ENCODE measurements at regions not wholly inside any gene's neighbourhood (a gene's known extent, or its start where the extent isn't known, plus 50 kb on each side); places are given as distances from the start of the nearest gene placed in this dataset.
"Not testable (repeated sequence)": the region's sequence is repeated elsewhere in the genome, so short reads cannot be mapped to it uniquely, and the experiment has no call there.

DNA sequence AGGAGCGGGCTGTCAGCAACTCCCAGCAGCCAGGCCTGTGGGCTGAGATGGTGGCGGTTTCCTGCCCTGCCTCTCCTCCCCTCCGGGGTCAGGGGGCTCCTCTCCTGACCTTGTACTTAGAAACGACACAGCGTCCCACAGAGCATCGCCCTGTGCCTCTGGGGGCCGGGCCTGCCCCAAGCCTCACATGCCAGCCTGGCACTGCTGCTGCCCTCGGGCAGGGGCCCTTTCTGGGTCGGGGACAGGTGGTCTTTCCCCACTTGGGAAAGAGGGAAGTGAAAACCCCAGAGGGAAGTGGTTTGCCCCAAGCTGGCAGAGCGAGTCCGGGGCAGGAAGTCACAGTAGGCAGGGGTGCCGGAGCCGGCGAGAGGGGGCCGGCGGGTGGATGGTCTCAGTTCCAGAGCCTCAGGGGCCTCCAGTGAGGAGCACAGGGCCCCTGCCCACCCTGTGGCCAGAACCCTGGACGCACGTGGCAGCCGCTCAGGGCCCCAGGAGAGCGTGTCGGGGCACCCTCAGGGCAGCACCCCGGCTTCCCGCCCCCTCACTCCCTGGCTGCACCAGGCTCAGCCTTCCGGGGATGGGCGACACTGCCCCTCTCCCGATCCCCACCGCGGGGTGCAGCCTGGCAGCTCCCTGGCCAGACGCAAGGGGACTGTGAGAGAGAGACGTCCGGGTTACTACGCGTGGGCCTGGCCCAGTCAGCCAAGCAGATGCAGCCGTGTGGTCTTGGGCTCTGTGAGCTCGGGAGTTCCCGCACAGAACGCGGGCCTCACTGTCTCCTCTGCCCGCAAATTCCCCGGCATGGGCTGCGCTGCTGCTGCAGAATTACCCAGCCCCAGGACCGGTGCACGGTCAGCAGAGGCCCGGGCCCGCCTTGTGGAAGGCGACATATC is 4382.9 kb upstream of the TPTE start:
- not testable (repeated sequence) for DNase-seq

DNA sequence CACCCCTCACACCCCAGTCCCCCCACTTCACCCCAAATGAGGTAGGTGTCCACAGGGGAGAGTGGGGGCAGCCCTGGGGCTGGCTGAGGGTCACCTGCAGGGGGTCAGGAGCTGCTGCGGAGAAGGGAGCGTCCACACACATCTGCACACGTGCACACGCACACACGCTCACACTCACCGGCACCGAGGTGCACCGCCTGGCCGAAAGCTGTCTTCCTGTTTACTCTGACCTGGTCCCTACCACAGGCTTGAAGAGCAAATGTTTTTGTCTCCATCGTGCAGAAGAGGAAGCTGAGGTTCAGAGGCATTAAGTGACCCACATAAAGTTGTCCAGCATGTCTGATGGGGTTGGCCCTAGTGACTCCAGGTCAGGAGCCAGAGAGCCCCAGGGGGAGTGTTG is 4382.1 kb upstream of the TPTE start:
- not testable (repeated sequence) for DNase-seq

DNA sequence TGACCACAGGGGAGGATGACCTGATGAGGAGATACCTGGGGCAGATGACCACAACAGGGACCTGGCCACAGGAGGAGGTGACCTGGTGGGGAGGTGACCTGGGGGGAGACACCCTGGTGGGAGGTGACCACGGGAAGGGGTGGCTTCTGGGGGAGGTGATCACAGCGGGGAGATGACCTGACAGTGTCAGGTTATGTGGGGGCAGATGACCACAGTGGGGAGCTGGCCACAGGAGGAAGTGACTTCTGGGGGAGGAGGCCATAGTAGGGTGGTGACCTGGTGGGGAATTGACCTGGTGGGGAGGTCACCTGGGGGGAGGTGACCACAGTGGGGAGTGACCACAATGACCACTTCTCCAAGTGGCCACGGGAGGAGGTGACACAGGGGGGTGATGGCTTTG is 4381.5 kb upstream of the TPTE start:
- DNase-seq = not testable (repeated sequence)

DNA sequence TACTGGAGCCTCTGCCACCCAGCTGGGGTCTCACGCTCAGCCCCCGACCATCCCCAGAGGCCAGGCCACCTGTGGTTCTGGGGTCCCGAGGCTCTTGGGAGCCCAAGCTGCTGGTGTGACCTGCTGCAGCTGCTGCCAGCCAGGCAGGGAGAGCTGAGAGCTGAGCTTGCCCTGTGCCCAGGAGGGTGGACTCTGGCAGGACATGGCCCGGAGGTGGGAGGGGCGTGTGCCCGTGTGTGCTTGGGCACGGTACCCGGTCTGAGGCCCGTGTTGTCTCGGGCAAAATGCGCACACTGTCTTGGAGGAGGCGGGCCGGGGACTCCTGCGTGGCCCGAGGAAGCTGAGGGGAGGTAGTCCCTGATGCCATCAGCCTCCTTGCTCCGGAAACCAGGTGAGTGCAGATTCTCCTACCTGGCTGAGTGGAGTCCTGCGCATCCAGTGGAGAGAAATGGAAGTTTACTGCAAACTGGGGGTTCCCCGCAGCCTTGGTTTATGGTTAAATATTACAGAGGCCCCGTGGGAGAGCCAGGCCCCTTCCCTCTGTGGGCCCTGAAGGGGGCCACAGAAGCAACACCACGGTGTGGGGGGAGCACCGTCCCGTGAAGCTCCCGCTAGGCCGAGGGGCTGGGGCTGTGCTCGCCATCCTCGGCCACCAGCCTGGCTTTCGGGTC is 4380.8 kb upstream of the TPTE start:
- not testable (repeated sequence) for DNase-seq

DNA sequence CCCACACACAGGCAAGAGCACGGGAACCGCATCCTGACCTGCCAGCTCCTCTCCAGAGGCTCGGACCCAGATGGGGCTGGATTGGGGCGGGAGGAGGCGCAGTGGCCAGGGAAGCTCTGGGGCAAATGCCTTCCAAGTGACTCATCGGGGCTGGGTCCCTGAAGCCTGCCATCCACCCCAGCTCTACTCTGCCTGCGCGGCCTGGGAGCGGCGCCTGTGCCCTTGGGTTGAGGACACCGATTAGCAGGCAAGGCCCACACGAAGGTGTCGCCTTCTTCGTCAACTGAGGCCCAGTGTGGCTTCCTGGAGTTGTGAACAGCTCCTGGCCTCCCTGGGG is 4380.3 kb upstream of the TPTE start:
- DNase-seq = not testable (repeated sequence)

DNA sequence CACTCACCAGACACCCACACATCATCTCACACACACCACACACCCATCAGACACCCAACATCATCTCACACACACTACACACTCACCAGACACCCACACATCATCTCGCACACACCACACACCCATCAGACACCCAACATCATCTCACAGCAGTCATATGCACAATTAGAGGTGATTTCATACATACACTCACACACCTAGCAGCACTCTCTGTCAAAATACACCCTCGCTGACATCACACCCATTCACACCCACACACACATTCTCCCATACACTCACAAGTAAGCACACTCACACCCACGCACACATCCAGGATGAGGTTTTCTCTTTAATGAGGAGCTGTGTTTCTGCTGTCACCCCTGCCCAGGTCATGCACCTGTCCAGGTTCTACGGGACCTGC is 4368.2 kb upstream of the TPTE start:
- not testable (repeated sequence) for DNase-seq

DNA sequence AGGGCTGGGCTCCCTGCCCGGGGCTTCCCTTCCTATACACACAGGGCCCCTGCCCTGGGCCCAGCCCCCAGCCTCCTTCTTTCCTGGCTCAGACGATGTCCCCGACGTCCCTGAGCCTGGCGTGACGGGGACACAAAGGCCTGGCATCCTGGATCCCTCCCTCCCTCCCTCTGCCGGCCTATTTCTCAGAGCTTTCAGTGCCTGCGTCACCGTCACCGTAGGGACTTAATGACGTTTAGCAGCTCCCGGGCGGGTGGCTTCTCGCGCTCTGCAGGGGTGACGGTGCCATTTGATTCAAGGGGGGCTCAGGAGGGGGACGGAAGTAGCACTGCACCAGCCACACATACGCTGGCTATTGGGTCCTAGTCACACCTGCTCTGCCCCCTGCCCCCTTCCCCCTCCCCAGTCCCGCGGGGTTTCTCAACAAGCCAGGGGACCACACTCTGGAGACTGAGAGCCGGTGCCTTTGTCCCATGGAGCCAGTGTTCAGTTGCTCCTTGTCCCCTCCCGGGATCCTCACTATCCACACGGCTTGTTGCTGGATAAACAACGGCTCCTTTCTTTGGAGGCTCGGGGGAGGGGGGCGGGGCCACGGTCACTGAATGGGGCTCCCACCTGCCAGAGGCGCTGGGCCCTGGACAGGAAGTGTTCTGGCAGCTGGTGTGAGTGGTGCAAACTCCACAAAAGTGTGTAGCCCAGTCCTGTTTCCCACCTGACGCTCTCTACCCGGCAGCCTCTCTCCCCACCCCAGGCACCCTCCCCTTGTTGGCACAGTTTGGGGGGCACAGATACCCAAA is 4366.7 kb upstream of the TPTE start:
- DNase-seq = not testable (repeated sequence)

DNA sequence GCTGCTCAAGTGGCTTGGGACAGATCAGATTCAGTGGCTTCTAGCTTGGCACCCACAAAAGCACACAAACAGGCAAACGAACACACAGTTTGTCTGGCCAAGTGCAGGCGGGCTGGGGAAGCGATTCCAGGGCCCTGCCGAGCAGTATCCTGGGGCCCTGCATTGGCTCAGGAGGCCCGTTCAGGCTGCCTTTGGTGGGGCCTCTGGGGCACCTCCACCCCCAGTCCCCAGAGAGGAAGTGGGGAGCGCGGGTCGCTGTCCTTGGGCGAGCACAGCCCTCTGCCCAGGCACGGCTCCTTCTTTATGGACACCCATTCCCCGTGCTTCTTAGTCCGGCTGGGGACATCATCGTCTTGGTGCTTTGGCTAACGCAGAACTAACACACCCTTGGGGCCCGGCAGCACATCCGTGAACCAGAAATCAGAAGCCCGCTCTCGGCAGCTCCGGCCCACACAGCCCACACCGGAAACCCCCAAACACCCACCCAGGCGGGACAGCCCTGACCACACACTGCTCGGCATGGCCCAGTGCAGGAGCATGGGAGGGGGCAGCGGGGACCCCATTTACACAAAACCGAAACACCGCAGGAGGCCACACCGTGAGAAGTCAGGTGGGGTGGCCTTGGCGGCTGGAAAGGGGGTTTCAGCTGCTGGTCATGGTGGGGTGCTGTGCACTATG is 4364.5 kb upstream of the TPTE start:
- DNase-seq = not testable (repeated sequence)

DNA sequence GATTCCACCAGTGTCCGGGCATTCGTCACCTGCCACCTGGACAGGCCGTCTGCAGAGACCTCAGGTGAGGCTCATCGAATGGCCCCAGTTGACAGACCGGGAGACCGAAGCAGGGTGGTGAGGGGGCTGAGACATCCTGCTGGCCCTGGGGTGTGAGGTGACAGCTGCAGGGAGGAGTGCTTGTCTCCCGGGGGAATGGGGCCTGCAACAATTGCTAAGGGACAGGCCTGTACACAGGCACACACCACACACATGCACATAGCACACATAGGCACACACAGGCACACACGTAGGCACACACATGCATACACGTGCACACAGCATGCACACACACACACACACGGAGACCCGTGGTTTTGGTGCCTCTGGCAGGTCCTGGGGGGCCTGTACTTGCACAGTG is 4363.9 kb upstream of the TPTE start:
- DNase-seq = not testable (repeated sequence)

DNA sequence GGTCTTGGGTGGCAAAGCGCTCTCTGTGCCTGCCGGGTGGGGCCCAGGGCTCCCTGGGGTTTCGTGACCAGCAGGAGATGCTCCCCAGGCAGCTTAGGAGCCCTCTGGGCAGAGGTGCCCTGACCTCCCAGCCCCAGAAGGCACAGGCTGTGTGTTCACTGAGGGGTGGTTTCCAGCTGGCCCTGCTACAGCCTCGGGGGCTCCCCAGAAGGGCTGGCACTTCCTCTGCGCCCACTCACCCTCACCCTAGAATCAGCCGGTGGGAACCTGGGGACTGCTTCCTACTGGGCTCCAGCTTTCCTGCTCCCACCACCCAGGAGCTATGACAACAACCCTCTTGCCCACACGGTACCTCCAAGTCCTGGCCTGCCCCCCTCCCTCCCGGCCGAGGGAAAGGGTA is 4363.2 kb upstream of the TPTE start:
- DNase-seq = not testable (repeated sequence)

Data from stimulated activated CD4-positive, alpha-beta T cell treated with anti-CD3 and anti-CD28 coated beads, Interleukin-4, amount 100 ng/mL, for 4 hours (primary cell).